H9 (cell line): ENCODE measurements at regions not wholly inside any gene's neighbourhood (a gene's known extent, or its start where the extent isn't known, plus 50 kb on each side); places are given as distances from the start of the nearest gene placed in this dataset.

Source experiments
- DNase-seq: peaks from one replicate; pipeline ENCODE4 v3.0.0-alpha.2; 2017
- H2AFZ ChIP-seq: one replicate; pipeline ENCODE4 v1.6.1; 2013; ENCODE audit warnings: mild to moderate bottlenecking, low read length, control low read depth, moderate library complexity
- H2AK5ac ChIP-seq: 2 replicates; pipeline ENCODE4 v1.6.1; 2013; ENCODE audit warnings: low read length, control low read depth, mixed read lengths; ENCODE audit not compliant: insufficient read length
- H2BK120ac ChIP-seq: one replicate; pipeline ENCODE4 v1.6.1; 2013; ENCODE audit warnings: low read depth, mild to moderate bottlenecking, low read length, control low read depth, inconsistent platforms; ENCODE audit not compliant: poor library complexity, severe bottlenecking
- H2BK12ac ChIP-seq: 2 replicates; pipeline ENCODE4 v1.6.1; 2013; ENCODE audit warnings: low read length, control low read depth, mixed read lengths, low read depth; ENCODE audit not compliant: insufficient read length
- H2BK15ac ChIP-seq: 2 replicates; pipeline ENCODE4 v1.6.1; 2013; ENCODE audit warnings: low read depth, low read length, control low read depth
- H2BK20ac ChIP-seq: one replicate; pipeline ENCODE4 v1.6.1; 2013; ENCODE audit warnings: low read depth, mild to moderate bottlenecking, low read length, control low read depth, inconsistent platforms; ENCODE audit not compliant: poor library complexity, severe bottlenecking
- H2BK5ac ChIP-seq: 2 replicates; pipeline ENCODE4 v1.6.1; 2013; ENCODE audit warnings: low read length, control low read depth, mixed read lengths; ENCODE audit not compliant: insufficient read length
- H3K14ac ChIP-seq: 2 replicates; pipeline ENCODE4 v1.6.1; 2013; ENCODE audit warnings: low read length, control low read depth; ENCODE audit not compliant: insufficient read depth
- H3K18ac ChIP-seq: 2 replicates; pipeline ENCODE4 v1.6.1; 2013; ENCODE audit warnings: low read depth, mild to moderate bottlenecking, mixed read lengths, low read length, control low read depth; ENCODE audit not compliant: insufficient read length
- H3K23ac ChIP-seq: 2 replicates; pipeline ENCODE4 v1.6.1; 2013; ENCODE audit warnings: low read length, control low read depth, mixed read lengths, low read depth; ENCODE audit not compliant: insufficient read length
- H3K23me2 ChIP-seq: 2 replicates; pipeline ENCODE4 v1.6.1; 2013; ENCODE audit warnings: low read depth, mild to moderate bottlenecking, mixed read lengths, low read length, control low read depth; ENCODE audit not compliant: insufficient read length, poor library complexity, severe bottlenecking
- H3K27ac ChIP-seq: 2 replicates; pipeline ENCODE4 v1.5.1; 2013; ENCODE audit warnings: low read length, control low read depth, mixed read lengths, low read depth; ENCODE audit not compliant: insufficient read length
- H3K27me3 ChIP-seq: 2 replicates; pipeline ENCODE4 v1.6.1; 2013; ENCODE audit warnings: low read length, control low read depth, inconsistent platforms; ENCODE audit not compliant: insufficient read depth
- H3K4ac ChIP-seq: 2 replicates; pipeline ENCODE4 v1.6.1; 2013; ENCODE audit warnings: low read depth, mild to moderate bottlenecking, control low read depth, inconsistent platforms, low read length, moderate library complexity
- H3K4me1 ChIP-seq: 2 replicates; pipeline ENCODE4 v1.6.1; 2013; ENCODE audit warnings: low read length, control low read depth, inconsistent platforms; ENCODE audit not compliant: insufficient read depth
- H3K4me2 ChIP-seq: 2 replicates; pipeline ENCODE4 v1.6.1; 2013; ENCODE audit warnings: low read length, control low read depth, mixed read lengths; ENCODE audit not compliant: insufficient read length, insufficient read depth
- H3K56ac ChIP-seq: 2 replicates; pipeline ENCODE4 v1.6.1; 2013; ENCODE audit warnings: low read depth, mild to moderate bottlenecking, mixed read lengths, low read length, control low read depth; ENCODE audit not compliant: insufficient read length
- H3K79me1 ChIP-seq: 2 replicates; pipeline ENCODE4 v1.6.1; 2013; ENCODE audit warnings: low read depth, mild to moderate bottlenecking, moderate library complexity, low read length, control low read depth, inconsistent platforms; ENCODE audit not compliant: insufficient read depth, poor library complexity, severe bottlenecking
- H3K79me2 ChIP-seq: 2 replicates; pipeline ENCODE4 v1.6.1; 2013; ENCODE audit warnings: low read length, control low read depth, inconsistent platforms; ENCODE audit not compliant: insufficient read depth
- H3K9ac ChIP-seq: 2 replicates; pipeline ENCODE4 v1.6.1; 2013; ENCODE audit warnings: low read length, control low read depth, mixed read lengths; ENCODE audit not compliant: insufficient read length; ENCODE audit errors: extremely low read depth
- H3K9me3 ChIP-seq: one replicate; pipeline ENCODE4 v1.6.1; 2013; ENCODE audit warnings: low read depth, low read length, inconsistent platforms; ENCODE audit not compliant: control insufficient read depth
- H3T11ph ChIP-seq: one replicate; pipeline ENCODE4 v1.6.1; 2013; ENCODE audit warnings: mild to moderate bottlenecking, low read length, control low read depth, inconsistent platforms
- H4K20me1 ChIP-seq: one replicate; pipeline ENCODE4 v1.6.1; 2013; ENCODE audit not compliant: control insufficient read depth, insufficient read length, insufficient read depth
- H4K5ac ChIP-seq: 2 replicates; pipeline ENCODE4 v1.6.1; 2013; ENCODE audit warnings: low read depth, mild to moderate bottlenecking, mixed read lengths, low read length, control low read depth; ENCODE audit not compliant: insufficient read length
- H4K8ac ChIP-seq: replicated peaks from 2 replicates; pipeline ENCODE4 v1.6.1; 2013; ENCODE audit warnings: low read length, control low read depth, mixed read lengths, low read depth; ENCODE audit not compliant: insufficient read length
- H4K91ac ChIP-seq: 2 replicates; pipeline ENCODE4 v1.6.1; 2013; ENCODE audit warnings: low read depth, mild to moderate bottlenecking, moderate library complexity, mixed read lengths, low read length, control low read depth; ENCODE audit not compliant: insufficient read length
- H3K27ac Mint-ChIP-seq, 3 experiments: 2 replicates in 2 of 3; 3 replicates in 1 of 3; pipeline ENCODE4 v1.8.0; 2020 to 2021; ENCODE audit warnings: mixed read lengths in 3 of 3, mild to moderate bottlenecking in 1 of 3, moderate library complexity in 1 of 3
- H3K27me3 Mint-ChIP-seq: 2 replicates; pipeline ENCODE4 v1.8.0; 2021; ENCODE audit warnings: low read depth, mild to moderate bottlenecking, moderate library complexity, mixed read lengths
- H3K36me3 Mint-ChIP-seq, 3 experiments: 2 replicates in 2 of 3; 3 replicates in 1 of 3; pipeline ENCODE4 v1.8.0; 2020 to 2021; ENCODE audit warnings: low read depth in 3 of 3, mixed read lengths in 3 of 3; ENCODE audit not compliant: insufficient read depth in 1 of 3
- H3K4me1 Mint-ChIP-seq, 2 experiments: 2 replicates each; pipeline ENCODE4 v1.8.0; 2020; ENCODE audit warnings: mixed read lengths in 2 of 2
- H3K4me3 Mint-ChIP-seq, 2 experiments: 2 replicates in 1 of 2; 3 replicates in 1 of 2; pipeline ENCODE4 v1.8.0; 2020 to 2021; ENCODE audit warnings: mild to moderate bottlenecking in 2 of 2, mixed read lengths in 2 of 2, moderate library complexity in 1 of 2
- H3K9me3 Mint-ChIP-seq, 2 experiments: 2 replicates in 1 of 2; 3 replicates in 1 of 2; pipeline ENCODE4 v1.8.0; 2020; ENCODE audit warnings: mild to moderate bottlenecking in 2 of 2, mixed read lengths in 2 of 2, moderate library complexity in 1 of 2
- WGBS: extraction: QIAGEN DNeasy Blood & Tissue Kit; methylation state at CpG from one replicate; pipeline ENCODE4 v1.1.7; 2013; ENCODE audit warnings: missing lambda C conversion rate, low lambda C conversion rate, mixed read lengths; ENCODE audit not compliant: insufficient read length; ENCODE audit errors: extremely low coverage; 5-methylcytosine and 5-hydroxymethylcytosine counted together
- TF ChIP-seq, protein P1 (sequence below): fragments of 200-600 bp; sonication (generic); conservative IDR thresholded peaks from 3 replicates; pipeline ENCODE4 v1.8.0; 2021; ENCODE audit warnings: antibody characterized with exemption, mild to moderate bottlenecking

DNA sequence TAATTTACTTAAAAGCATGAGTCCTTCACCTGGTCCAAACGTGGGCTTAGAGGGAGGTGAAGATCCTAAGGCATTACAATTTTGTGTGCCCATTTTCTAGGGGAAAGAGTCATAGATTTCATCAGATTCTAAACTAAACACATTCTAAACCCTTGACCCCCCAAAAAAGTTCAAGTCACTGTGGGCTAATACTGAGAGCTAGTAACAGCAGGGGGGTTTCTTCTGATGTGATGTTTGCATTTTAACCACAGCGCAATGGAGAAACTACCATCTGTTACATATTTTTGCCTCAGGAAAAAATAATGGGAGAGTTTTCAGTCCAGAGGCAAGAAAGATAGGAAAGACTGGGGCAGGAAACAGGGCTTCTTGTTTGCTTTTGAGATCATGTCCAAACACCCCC, 110.8 kb upstream of the SLC1A3 start:
- H3K4me3 Mint-ChIP-seq: no peak overlapping the region

More for the DNA sequence above, 110.8 kb upstream of the SLC1A3 start:
- no peaks in the 10 kb centered on the region for H3K9me3 ChIP-seq
- no peak overlapping the region for H2BK15ac ChIP-seq
- H3K23me2 ChIP-seq: no peaks in the 10 kb centered on the region
- H3K4ac ChIP-seq: no peak overlapping the region
- no peak for DNase-seq
- no peak overlapping the region for H3K18ac ChIP-seq
- H2AFZ ChIP-seq: no peak overlapping the region
- no peak overlapping the region for H2BK5ac ChIP-seq
- H3K27me3 Mint-ChIP-seq: no peaks in the 10 kb centered on the region; the same call in 1 of the 2 replicates
- H2BK12ac ChIP-seq: no peak overlapping the region
- H3K23ac ChIP-seq: no peak overlapping the region
- H2AK5ac ChIP-seq: no peak overlapping the region
- no peak overlapping the region for H3K56ac ChIP-seq
- no peak overlapping the region for H3K27ac Mint-ChIP-seq
- H3K9me3 Mint-ChIP-seq: peaks cover 0 to 3% of the 10 kb centered on the region in 2 experiments; a peak in 2 of 5 replicates
- no peak overlapping the region for H3K4me2 ChIP-seq
- no peak overlapping the region for H3K9ac ChIP-seq
- no peak overlapping the region for H4K5ac ChIP-seq
- peaks cover 9 to 16% of the 10 kb centered on the region in 2 experiments for H3K4me1 Mint-ChIP-seq
- H3K27me3 ChIP-seq: no peaks in the 10 kb centered on the region
- H2BK120ac ChIP-seq: no peak overlapping the region
- H4K91ac ChIP-seq: no peak overlapping the region
- no peaks in the 10 kb centered on the region for H3K79me2 ChIP-seq
- no peaks in the 10 kb centered on the region for H3K36me3 Mint-ChIP-seq
- H3T11ph ChIP-seq: no peak overlapping the region
- H3K79me1 ChIP-seq: no peaks in the 10 kb centered on the region
- H3K4me1 ChIP-seq: no peaks in the 10 kb centered on the region
- no peak overlapping the region for H4K8ac ChIP-seq
- H4K20me1 ChIP-seq: no peaks in the 10 kb centered on the region
- H3K14ac ChIP-seq: no peak overlapping the region
- TF ChIP-seq, protein P1, sequence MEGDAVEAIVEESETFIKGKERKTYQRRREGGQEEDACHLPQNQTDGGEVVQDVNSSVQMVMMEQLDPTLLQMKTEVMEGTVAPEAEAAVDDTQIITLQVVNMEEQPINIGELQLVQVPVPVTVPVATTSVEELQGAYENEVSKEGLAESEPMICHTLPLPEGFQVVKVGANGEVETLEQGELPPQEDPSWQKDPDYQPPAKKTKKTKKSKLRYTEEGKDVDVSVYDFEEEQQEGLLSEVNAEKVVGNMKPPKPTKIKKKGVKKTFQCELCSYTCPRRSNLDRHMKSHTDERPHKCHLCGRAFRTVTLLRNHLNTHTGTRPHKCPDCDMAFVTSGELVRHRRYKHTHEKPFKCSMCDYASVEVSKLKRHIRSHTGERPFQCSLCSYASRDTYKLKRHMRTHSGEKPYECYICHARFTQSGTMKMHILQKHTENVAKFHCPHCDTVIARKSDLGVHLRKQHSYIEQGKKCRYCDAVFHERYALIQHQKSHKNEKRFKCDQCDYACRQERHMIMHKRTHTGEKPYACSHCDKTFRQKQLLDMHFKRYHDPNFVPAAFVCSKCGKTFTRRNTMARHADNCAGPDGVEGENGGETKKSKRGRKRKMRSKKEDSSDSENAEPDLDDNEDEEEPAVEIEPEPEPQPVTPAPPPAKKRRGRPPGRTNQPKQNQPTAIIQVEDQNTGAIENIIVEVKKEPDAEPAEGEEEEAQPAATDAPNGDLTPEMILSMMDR: no peak
- WGBS: no CpG with 5 or more reads among the region's 2 CpGs
- H2BK20ac ChIP-seq: no peak overlapping the region
- no peak overlapping the region for H3K27ac ChIP-seq
